ENCODE measurements at regions not wholly inside any gene's neighbourhood (a gene's known extent, or its start where the extent isn't known, plus 50 kb on each side); places are given as distances from the start of the nearest gene placed in this dataset.

- no peak for TF ChIP-seq CTCF (IDR thresholded peaks at IDR 0.05; ENCODE audit: insufficient read depth, low read depth, low read length)
- TF ChIP-seq EZH2 (IDR thresholded peaks at IDR 0.05; ENCODE audit: insufficient read depth, low read length): no peak
These were observed 333.8 kb upstream of the AKR1E2 start for GRCh38 chr10:4492202-4492601.
